ENCODE measurements at regions not wholly inside any gene's neighbourhood (a gene's known extent, or its start where the extent isn't known, plus 50 kb on each side); places are given as distances from the start of the nearest gene placed in this dataset.

DNA sequence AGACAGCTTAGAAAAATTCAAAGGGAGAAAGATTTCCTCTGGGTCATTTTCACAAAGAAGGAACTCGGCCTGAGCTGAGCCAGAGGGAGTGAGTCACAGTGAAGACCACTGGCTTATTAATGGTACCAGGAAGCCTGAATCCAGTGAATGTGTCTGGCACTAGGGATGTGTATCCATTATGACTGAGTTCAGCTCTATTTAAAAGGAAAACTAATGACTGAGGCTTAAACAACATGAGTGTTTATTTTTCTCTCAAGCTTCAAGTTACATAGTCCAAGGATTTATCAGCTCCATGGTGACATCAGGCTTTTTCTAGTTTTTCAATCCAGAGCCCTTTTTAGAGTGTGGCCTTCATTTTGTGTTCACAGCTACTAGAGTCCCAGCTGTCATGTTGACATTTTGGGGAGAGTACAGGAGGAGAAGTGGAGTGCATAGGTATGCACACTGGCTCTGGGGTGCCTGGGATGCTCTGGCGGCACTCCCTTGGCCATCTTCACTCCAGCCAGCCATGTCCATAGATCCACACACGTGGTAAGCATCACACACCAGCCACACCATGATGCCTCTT is 159.5 kb upstream of the ERCC6L2 start:
- TF ChIP-seq, protein P1, sequence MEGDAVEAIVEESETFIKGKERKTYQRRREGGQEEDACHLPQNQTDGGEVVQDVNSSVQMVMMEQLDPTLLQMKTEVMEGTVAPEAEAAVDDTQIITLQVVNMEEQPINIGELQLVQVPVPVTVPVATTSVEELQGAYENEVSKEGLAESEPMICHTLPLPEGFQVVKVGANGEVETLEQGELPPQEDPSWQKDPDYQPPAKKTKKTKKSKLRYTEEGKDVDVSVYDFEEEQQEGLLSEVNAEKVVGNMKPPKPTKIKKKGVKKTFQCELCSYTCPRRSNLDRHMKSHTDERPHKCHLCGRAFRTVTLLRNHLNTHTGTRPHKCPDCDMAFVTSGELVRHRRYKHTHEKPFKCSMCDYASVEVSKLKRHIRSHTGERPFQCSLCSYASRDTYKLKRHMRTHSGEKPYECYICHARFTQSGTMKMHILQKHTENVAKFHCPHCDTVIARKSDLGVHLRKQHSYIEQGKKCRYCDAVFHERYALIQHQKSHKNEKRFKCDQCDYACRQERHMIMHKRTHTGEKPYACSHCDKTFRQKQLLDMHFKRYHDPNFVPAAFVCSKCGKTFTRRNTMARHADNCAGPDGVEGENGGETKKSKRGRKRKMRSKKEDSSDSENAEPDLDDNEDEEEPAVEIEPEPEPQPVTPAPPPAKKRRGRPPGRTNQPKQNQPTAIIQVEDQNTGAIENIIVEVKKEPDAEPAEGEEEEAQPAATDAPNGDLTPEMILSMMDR (IDR thresholded peaks at IDR 0.05): no peak
- no peak for TF ChIP-seq POLR2A (IDR thresholded peaks at IDR 0.05)
